NB4 (cell line): ENCODE measurements at regions not wholly inside any gene's neighbourhood (a gene's known extent, or its start where the extent isn't known, plus 50 kb on each side); places are given as distances from the start of the nearest gene placed in this dataset.

Experiments used
- DNase-seq: peaks from one replicate; pipeline ENCODE4 v3.0.0; 2010; ENCODE audit warnings: low read depth
- H3K4me3 ChIP-seq: one replicate; pipeline ENCODE4 v1.5.1; 2011; ENCODE audit warnings: mild to moderate bottlenecking, low read depth, low read length, moderate library complexity
- CTCF ChIP-seq: IDR thresholded peaks from one replicate; pipeline ENCODE4 v1.5.1; 2012; ENCODE audit warnings: low read depth, low read length
- MAX ChIP-seq: IDR thresholded peaks from 2 replicates; pipeline ENCODE4 v1.6.1; 2011; ENCODE audit warnings: low read depth, low read length
- MYC ChIP-seq: IDR thresholded peaks from 2 replicates; pipeline ENCODE4 v1.6.1; 2011; ENCODE audit warnings: low read depth, low read length
- POLR2A ChIP-seq: IDR thresholded peaks from 2 replicates; pipeline ENCODE4 v1.6.1; 2011; ENCODE audit warnings: mild to moderate bottlenecking; ENCODE audit not compliant: insufficient read length; ENCODE audit errors: extremely low read depth

DNA sequence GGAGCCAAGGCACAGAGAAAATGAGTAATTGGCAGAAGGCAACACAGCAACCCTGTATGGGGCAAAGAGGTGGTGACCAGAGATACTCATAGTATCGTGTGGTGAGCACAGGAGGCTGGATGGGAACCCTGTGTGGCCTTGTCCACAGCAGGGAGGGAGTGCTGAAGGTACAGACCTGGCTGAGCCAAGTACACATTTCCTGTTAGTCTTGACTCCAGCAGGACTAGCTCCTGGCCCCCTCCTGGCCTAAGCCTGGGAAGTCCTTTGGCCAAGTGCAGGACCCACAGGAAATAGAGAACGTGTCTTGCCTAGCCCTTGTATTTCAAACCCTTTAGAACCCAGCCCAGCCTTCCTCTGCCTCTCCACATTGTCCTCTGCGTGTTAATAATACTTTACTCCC is 289.8 kb upstream of the PWP1 start:
- no peak for DNase-seq
- TF ChIP-seq MAX (no peak), MYC (no peak), CTCF (no peak), POLR2A (no peak)
- H3K4me3 ChIP-seq = no peak overlapping the region

- no peak for DNase-seq
These were observed 288.6 kb upstream of the PWP1 start for GRCh38 chr12:107396991-107397390.

DNA sequence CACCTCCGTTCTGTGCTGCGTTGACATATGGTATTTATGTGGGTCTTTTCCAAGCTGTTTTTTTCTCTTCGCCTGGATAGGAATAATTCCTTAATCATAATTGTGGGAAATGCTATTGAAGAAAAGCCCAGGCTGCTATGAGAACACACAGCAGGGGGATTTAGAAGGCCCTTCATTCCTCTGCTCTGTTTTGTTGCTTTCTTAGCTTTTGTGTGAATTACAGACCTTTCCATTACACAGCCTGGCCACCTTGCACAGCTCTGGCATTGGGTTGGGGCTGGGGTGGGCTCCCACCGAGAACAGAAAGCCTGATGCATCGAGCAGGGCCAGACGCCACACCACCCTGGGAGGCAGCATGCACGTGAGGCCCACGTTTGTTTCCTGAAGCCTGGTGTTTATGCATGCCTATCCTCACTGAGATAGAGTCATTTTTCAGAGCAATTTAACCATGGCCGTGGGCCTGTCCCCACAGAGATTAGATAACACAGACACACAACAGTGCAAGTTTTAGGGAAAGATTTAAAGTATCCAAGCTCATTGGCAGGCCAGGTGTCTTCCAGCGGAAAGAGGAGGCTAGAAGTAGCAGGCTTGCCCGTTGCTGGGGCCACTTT is 287.6 kb upstream of the PWP1 start:
- DNase-seq = no peak

More at GRCh38 chr12:107396991-107397390, 288.6 kb upstream of the PWP1 start:
- TF ChIP-seq CTCF (no peak), MYC (no peak), POLR2A (no peak), MAX (no peak)
- no peak overlapping the region for H3K4me3 ChIP-seq

DNA sequence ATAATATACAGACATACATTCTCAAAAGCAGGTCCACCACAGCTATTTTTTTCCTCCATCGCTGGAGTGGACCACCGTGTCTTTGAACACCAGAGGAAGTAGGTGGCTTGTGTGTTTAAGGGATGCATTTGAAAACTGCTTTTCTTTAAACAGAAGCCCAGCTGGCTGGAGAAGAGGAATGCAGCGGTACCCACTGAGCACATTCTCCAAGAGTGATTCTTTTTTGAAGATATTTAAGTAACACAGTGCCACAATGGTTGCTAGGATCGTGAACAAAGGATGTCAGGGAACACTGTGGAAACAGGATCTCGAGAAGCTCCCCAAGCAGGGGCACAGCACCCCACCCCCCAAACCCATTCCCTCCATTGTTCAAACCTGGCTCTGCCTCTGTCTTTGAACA is 286.6 kb upstream of the PWP1 start:
- TF ChIP-seq CTCF = no peak
- TF ChIP-seq POLR2A = no peak
- no peak for TF ChIP-seq MYC
- H3K4me3 ChIP-seq = no peak overlapping the region
- no peak for DNase-seq

More for the DNA sequence above, 287.6 kb upstream of the PWP1 start:
- TF ChIP-seq MYC = no peak
- no peak for TF ChIP-seq POLR2A
- TF ChIP-seq CTCF = no peak
- no peak for TF ChIP-seq MAX
- no peak overlapping the region for H3K4me3 ChIP-seq

- peak; percentile 78 for DNase-seq
- no peak overlapping the region for H3K4me3 ChIP-seq
- TF ChIP-seq MYC (no peak), CTCF (no peak), MAX (no peak), POLR2A (no peak)
These were observed 284.7 kb upstream of the PWP1 start for GRCh38 chr12:107400686-107401447.
